ENCODE measurements at regions not wholly inside any gene's neighbourhood (a gene's known extent, or its start where the extent isn't known, plus 50 kb on each side); places are given as distances from the start of the nearest gene placed in this dataset.

DNA sequence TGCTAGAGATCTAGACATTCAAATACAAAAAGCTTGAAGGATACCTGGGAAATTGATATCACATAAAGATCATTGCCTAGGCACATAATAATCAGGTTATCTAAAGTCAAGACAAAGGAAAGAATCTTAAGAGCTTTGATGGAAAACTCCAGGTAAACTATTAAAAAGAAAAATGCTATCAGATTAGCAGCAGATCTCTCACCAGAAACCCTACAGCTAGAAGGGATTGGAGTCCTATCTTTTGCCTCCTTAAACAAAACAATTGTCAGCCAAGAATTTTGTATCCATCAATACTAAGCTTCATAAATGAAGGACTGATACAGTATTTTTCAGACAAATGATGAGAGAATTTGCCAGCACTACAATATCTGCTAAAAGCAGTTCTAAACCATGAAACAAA lies 682.4 kb upstream of the ATXN8OS start:
- no peak for DNase-seq (ENCODE audit: low read depth, low spot score)

DNA sequence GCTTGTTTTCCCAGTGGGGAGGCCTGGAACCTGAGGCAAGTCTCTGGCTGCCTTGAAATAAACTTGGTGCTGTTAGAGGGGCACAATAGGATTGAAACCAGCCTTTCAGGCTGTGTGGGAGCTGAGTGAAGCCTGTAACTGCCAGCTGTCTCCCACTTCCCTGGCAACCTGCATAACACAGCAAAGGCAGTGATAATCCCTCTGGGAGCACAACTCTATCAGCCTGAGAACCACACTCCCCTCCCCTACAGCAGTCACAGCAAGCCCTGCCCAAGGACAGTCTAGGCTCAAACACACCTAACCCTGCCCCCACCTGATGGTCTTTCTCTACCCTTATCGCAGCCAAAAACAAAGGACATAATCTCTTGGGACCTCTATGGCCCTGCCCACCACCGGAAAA lies 683.8 kb upstream of the ATXN8OS start:
- DNase-seq (ENCODE audit: low read depth, low spot score): no peak

DNA sequence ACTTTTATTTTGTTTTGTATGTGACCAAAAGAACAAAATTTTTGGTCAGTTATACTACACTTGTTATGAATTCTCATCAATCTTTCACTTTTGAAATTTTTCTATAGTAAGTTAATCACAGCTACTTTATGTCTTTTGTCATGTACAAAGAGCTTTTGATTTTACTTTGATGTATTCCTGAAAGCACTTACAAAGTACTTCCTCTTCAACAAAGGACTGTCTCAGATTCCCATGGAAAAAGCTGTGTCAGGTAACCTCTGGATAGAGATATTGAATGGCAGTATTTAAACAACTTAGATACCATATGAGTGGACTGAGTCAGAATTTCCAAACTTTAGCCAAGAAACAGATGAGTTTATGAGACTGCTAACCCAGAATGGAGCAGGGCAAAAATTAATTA lies 689.3 kb upstream of the ATXN8OS start:
- peak; percentile 25 for DNase-seq (ENCODE audit: low read depth, low spot score)

DNA sequence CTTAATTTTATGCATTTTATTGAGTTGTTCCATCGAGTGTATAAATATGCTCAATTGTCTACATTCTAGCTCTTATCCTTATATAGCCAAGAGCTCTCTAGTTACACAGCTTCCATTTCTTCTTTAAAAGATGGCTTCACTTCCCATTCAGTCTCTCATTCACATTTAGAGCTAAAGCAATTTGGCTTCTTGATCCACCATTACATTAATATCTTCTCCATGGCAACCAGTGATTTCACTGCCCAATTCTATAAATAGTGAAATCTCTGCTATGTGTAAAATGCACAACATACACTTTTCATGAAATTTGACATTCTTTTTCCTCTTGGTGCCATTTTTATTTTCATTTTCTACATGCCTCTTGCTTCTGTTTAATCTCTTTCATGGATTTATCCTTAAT lies 696.9 kb upstream of the ATXN8OS start:
- DNase-seq (ENCODE audit: low read depth, low spot score): no peak

GRCh38 chr13:69391756-69392155 lies 715.9 kb upstream of the ATXN8OS start:
- DNase-seq (ENCODE audit: low read depth, low spot score): no peak

GRCh38 chr13:69389899-69390298 lies 717.7 kb upstream of the ATXN8OS start:
- DNase-seq (ENCODE audit: low read depth, low spot score): no peak

DNA sequence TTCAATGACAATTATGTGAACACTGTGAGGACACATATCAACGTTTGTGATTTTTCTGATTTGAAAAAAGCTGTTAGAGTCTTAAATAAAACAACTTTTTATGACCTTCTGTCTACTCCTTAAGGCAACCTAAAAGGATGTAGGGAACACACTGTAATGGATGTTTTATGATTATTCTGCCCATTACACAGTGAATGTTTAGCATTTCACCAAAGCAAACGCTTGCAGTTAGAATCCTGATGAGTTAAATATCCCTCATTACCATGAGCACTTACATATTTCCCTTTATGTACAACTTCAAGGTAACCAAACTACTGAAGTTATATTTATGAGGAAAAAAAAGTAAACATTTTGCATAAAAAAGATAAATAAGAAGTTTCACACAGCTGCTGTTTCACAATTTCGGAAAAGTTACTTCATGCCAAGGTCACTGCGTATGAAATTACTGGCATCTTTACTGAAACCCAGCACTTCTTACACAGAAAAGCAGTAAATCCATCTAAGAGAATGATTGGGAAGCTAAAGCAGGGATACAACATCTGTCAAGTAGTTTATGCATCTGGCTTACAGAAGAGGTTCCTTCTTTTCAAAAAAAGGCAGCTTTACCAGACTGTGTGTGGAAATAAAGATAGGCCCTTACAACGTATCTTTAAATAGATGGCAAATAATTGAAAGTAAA lies 733.7 kb upstream of the ATXN8OS start:
- DNase-seq (ENCODE audit: low read depth, low spot score): no peak

GRCh38 chr13:69363360-69363759 lies 744.3 kb upstream of the ATXN8OS start:
- DNase-seq (ENCODE audit: low read depth, low spot score): no peak

DNA sequence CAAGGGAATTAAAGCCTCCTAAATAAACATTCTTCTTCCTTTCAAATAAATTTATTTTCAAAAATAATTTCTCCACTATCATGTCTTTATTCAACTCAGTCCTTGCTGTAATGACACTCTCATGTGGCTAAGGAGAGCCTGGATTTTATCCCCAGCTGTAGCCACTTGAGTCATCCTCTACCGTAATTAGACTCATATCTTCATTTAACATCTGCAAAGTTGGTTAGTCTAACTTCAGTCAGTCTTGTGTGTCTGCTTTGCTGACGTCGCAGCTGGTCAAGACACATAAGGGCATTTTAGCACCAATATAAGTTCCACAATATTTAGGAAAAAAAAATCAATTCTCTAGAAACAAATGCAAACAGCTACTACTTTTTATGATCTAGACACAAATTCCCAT lies 776.4 kb upstream of the ATXN8OS start:
- DNase-seq (ENCODE audit: low read depth, low spot score): no peak

GRCh38 chr13:69324090-69324886 lies 783.3 kb upstream of the ATXN8OS start:
- DNase-seq (ENCODE audit: low read depth, low spot score): no peak

DNA sequence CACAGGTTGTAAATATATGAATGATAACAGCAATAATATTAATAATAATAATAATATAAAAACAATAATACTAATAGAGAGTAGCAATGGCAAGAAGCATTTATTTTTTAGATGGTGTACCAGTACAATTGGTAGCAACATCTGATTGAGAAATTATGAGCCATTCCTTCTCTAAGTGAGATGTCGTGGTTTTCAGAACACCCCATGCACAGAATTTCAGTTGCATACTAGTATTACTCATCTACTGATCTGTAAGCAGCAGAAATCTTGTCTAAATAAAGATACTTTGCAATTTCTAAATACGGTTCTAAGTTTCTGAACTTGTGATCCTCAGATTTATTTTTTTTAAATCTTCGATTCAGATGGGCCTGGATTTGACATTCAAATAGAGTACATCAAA lies 788.0 kb upstream of the ATXN8OS start:
- DNase-seq (ENCODE audit: low read depth, low spot score): no peak

GRCh38 chr13:69315039-69315438 lies 792.6 kb upstream of the ATXN8OS start:
- no peak for DNase-seq (ENCODE audit: low read depth, low spot score)

DNA sequence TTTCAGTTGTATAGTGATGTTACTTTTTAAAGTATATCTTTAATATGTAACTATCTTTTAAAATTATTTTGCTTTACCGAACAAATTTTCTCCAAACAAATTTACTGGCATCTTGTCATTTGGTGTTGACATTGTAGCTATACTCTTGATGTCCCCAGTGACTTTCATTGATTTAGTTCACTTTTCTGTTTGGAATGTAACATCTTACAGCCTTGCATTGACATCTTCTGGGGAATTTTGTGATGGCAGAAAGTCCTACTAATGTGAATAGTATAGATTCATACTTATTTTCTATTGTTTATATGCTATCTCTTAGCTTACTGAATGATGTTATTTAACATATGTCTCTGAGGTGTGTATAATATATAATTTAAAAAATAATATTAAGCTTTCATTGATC lies 800.9 kb upstream of the ATXN8OS start:
- no peak for DNase-seq (ENCODE audit: low read depth, low spot score)

- DNase-seq (ENCODE audit: low read depth, low spot score): no peak
These were observed 807.5 kb upstream of the ATXN8OS start for GRCh38 chr13:69300131-69300530.

GRCh38 chr13:69296130-69296529 lies 811.5 kb upstream of the ATXN8OS start:
- no peak for DNase-seq (ENCODE audit: low read depth, low spot score)

DNA sequence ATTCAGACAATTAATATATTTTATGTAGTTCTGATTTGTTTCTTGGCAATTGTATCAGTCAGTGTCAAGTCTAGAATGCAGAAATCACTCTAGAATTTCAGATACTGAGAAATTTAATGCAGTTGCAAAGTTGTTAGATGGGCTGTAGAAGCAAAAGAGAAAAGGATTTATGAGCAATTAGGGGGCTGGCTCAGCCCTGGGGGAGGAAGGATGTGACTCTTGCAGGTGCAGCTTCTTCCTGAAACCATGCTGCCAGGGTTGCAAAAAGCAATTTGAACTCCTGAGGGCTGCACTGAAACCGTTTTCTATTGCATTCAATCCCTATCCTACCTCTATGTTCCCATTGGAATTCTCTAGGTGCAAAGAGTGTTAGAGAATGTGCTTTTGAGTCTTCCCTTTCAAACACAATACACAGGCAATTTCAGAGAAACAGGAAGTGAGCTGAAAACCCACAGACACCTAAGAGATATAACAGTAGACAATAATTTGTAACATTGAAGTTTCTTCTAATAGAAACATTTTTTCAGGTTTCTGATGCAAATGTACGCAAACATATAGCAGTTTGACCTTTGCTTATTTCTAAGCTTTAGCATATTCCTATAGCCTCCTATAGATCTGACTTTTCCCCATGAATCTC lies 814.7 kb upstream of the ATXN8OS start:
- DNase-seq (ENCODE audit: low read depth, low spot score): no peak

DNA sequence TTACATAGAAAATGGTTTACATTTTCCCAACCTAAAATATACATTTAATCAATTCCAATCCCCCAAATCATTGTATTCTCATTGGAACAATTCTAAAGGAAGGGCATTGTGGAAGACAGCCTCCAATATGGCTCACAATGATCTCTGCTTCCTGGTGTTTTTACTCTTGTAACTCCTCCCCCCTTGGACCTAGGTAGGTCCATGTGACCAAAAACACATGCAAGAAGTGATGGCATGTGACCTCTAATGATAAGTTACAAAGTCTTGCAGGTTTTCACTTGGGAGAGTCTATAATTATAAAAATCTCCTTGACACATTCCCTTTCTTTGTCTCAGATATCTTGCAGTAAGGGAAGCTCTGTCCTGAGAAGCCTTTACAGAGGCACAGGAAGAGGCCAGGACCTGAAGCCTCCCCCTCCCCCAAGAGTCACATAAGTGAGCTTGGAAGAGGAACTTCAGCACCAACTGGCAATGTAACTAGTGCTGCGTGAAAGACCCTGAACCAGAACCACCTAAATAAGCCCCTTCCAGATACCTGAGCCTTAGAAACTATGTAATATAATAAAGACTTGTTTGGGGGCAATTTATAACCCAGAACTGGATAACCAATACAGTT lies 816.2 kb upstream of the ATXN8OS start:
- peak; percentile 9 for DNase-seq (ENCODE audit: low read depth, low spot score)

DNA sequence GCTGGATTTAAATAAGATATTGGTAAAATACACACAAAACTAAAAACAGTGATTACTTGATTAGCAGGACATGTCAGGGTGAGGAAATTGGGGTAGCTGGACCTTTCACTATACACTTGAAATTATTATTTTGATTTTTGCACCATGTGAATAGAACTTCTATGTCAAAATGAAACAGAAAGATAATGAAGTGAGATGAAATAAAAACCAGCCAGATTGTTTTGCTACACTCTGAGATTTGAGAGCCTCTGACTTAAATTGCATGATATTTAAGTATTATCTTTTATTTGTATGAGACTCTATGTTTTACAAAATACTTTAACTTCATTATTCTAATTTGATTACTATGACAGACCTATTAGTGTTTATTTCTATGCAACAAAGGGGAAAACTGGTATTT lies 819.6 kb upstream of the ATXN8OS start:
- no peak for DNase-seq (ENCODE audit: low read depth, low spot score)

- no peak for DNase-seq (ENCODE audit: low read depth, low spot score)
These were observed 820.5 kb upstream of the ATXN8OS start for GRCh38 chr13:69287050-69287698.

GRCh38 chr13:69283837-69284236 lies 823.8 kb upstream of the ATXN8OS start:
- DNase-seq (ENCODE audit: low read depth, low spot score): no peak

- DNase-seq (ENCODE audit: low read depth, low spot score): no peak
These were observed 824.3 kb upstream of the ATXN8OS start for GRCh38 chr13:69283301-69283700.

- DNase-seq (ENCODE audit: low read depth, low spot score): no peak
These were observed 827.2 kb upstream of the ATXN8OS start for GRCh38 chr13:69280399-69280798.
